Activated T-cell treated with anti-CD3 and anti-CD28 coated beads, Interleukin-2, amount 50 U/mL, for 24 hours (primary cell): ENCODE measurements at regions not wholly inside any gene's neighbourhood (a gene's known extent, or its start where the extent isn't known, plus 50 kb on each side); places are given as distances from the start of the nearest gene placed in this dataset.
"Not testable (repeated sequence)": the region's sequence is repeated elsewhere in the genome, so short reads cannot be mapped to it uniquely, and the experiment has no call there.

ENCODE experiments used
- DNase-seq: peaks from one replicate; pipeline ENCODE4 v3.0.0-alpha.2; 2020
- H3K27ac Mint-ChIP-seq: 2 replicates; pipeline ENCODE4 v1.8.0; 2020; ENCODE audit warnings: mild to moderate bottlenecking, mixed read lengths
- H3K27me3 Mint-ChIP-seq: 2 replicates; pipeline ENCODE4 v1.8.0; 2020; ENCODE audit warnings: mixed read lengths
- H3K36me3 Mint-ChIP-seq: 2 replicates; pipeline ENCODE4 v1.8.0; 2020; ENCODE audit warnings: low read depth, mixed read lengths
- H3K4me1 Mint-ChIP-seq: 2 replicates; pipeline ENCODE4 v1.8.0; 2020; ENCODE audit warnings: low read depth, mixed read lengths
- H3K4me3 Mint-ChIP-seq: 2 replicates; pipeline ENCODE4 v1.8.0; 2020; ENCODE audit warnings: mild to moderate bottlenecking, moderate library complexity, mixed read lengths
- H3K9me3 Mint-ChIP-seq: 2 replicates; pipeline ENCODE4 v1.8.0; 2020; ENCODE audit warnings: mixed read lengths

GRCh38 chr13:87736849-87737385 is 65.7 kb downstream of the SLITRK5 start:
- Mint-ChIP-seq H3K4me1 (no peaks in the 10 kb centered on the region), H3K36me3 (no peaks in the 10 kb centered on the region)

DNA sequence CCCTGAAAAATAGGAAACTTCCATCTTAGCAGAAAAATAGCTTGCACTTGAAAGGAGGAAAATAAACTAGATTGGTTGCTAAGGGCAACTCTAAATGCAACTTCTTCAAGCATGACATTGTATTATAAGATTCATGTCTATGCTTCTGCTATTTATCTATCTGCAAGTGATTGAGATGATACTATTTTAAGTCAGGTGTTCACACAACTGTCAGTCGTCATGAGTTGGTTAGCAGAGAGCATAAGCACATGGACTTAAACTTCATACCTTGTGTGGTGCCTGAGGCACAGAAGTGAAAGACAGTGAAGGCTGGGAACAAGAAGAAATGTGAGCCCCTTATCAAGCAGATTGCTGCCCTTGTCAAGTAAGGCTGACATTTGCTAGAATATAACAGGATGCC is 82.9 kb downstream of the SLITRK5 start:
- Mint-ChIP-seq H3K4me1 (no peaks in the 10 kb centered on the region), H3K4me3 (no peak overlapping the region), H3K27ac (no peak overlapping the region), H3K9me3 (no peaks in the 10 kb centered on the region), H3K36me3 (no peaks in the 10 kb centered on the region), H3K27me3 (no peaks in the 10 kb centered on the region)
- no peak for DNase-seq

More at GRCh38 chr13:87736849-87737385, 65.7 kb downstream of the SLITRK5 start:
- DNase-seq: no peak
- H3K27ac Mint-ChIP-seq: no peak overlapping the region
- no peaks in the 10 kb centered on the region for H3K27me3 Mint-ChIP-seq
- H3K9me3 Mint-ChIP-seq: no peaks in the 10 kb centered on the region
- no peak overlapping the region for H3K4me3 Mint-ChIP-seq

DNA sequence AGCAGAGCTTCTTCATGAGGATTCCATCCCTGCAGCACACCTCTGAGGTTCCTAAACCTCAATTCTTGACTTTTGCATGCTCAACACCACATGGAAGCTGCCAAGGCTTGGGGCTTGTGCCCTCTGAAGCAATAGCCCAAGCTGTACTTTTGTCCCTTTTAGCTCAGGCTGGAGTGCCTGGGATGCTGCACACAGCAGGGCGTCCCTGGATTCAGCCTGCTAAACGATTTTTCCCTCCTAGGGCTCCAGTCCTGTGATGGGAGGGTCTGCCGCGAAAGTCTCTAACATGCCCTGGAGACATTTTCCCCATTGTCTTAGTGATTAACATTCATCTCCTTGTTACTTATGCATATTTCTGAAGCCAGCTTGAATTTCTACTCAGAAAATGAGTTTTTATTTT is 98.3 kb downstream of the SLITRK5 start:
- Mint-ChIP-seq H3K4me1 (no peaks in the 10 kb centered on the region), H3K27me3 (no peaks in the 10 kb centered on the region)

GRCh38 chr13:87777387-87777786 is 106.2 kb downstream of the SLITRK5 start:
- H3K4me3 Mint-ChIP-seq: no peak overlapping the region
- H3K27ac Mint-ChIP-seq: no peak overlapping the region
- DNase-seq: no peak
- H3K4me1 Mint-ChIP-seq: no peaks in the 10 kb centered on the region
- no peaks in the 10 kb centered on the region for H3K36me3 Mint-ChIP-seq
- no peaks in the 10 kb centered on the region for H3K9me3 Mint-ChIP-seq
- H3K27me3 Mint-ChIP-seq: no peaks in the 10 kb centered on the region

More for the DNA sequence above, 98.3 kb downstream of the SLITRK5 start:
- H3K9me3 Mint-ChIP-seq: no peaks in the 10 kb centered on the region
- DNase-seq: no peak
- H3K36me3 Mint-ChIP-seq: no peaks in the 10 kb centered on the region
- H3K27ac Mint-ChIP-seq: no peak overlapping the region
- no peak overlapping the region for H3K4me3 Mint-ChIP-seq

- H3K27ac Mint-ChIP-seq: no peak overlapping the region
- H3K27me3 Mint-ChIP-seq: no peaks in the 10 kb centered on the region
- no peaks in the 10 kb centered on the region for H3K4me1 Mint-ChIP-seq
- no peaks in the 10 kb centered on the region for H3K9me3 Mint-ChIP-seq
- H3K36me3 Mint-ChIP-seq: no peaks in the 10 kb centered on the region
- no peak overlapping the region for H3K4me3 Mint-ChIP-seq
- no peak for DNase-seq
Observed at GRCh38 chr13:87778128-87778527, 107.0 kb downstream of the SLITRK5 start.

- H3K4me1 Mint-ChIP-seq: no peaks in the 10 kb centered on the region
- H3K36me3 Mint-ChIP-seq: no peaks in the 10 kb centered on the region
- no peak overlapping the region for H3K27ac Mint-ChIP-seq
- DNase-seq: no peak
- H3K27me3 Mint-ChIP-seq: no peaks in the 10 kb centered on the region
- H3K9me3 Mint-ChIP-seq: no peaks in the 10 kb centered on the region
- no peak overlapping the region for H3K4me3 Mint-ChIP-seq
Observed at GRCh38 chr13:87779426-87779825, 108.3 kb downstream of the SLITRK5 start.

DNA sequence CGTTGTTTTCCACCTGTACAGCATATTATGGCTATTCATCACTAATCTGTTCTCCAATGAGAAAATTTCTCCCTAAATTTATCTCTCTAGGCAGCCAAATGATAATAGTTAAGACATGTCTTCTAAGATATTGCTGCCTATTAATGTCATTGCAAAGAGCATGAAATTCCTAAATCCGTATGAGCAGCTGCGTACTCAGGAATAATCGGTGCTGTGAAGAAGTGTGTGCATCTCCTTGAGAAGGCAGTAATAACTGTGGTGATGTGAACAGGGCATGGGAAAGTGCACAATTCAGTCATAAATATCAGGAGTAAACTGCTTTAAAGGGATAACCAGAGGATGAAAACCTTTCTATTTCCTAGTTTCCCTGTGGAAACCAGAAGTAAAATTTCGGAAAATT is 112.2 kb downstream of the SLITRK5 start:
- no peak for DNase-seq
- Mint-ChIP-seq H3K4me1 (no peaks in the 10 kb centered on the region), H3K27ac (no peak overlapping the region), H3K36me3 (no peaks in the 10 kb centered on the region), H3K27me3 (no peaks in the 10 kb centered on the region), H3K9me3 (no peaks in the 10 kb centered on the region), H3K4me3 (no peak overlapping the region)

DNA sequence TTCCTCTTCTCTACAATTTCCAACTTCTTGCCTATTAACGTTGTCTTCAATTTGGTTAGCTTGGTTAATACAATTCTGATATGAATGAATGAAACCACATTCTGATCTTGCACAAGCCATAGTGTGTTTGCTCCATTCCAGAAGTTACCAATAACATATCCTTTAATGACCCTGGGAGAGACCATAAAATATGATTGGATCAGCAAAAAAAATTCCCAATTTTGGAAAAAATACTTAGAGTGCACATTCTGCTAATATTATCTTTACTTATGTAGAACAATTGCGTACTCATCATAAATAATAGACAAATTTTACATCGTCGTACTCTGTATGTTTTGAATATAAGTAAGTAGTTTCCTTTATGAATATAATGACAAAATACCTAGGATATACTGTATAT is 117.2 kb downstream of the SLITRK5 start:
- no peaks in the 10 kb centered on the region for H3K9me3 Mint-ChIP-seq
- no peak overlapping the region for H3K27ac Mint-ChIP-seq
- no peaks in the 10 kb centered on the region for H3K36me3 Mint-ChIP-seq
- no peaks in the 10 kb centered on the region for H3K27me3 Mint-ChIP-seq
- no peak for DNase-seq
- no peak overlapping the region for H3K4me3 Mint-ChIP-seq
- H3K4me1 Mint-ChIP-seq: no peaks in the 10 kb centered on the region

DNA sequence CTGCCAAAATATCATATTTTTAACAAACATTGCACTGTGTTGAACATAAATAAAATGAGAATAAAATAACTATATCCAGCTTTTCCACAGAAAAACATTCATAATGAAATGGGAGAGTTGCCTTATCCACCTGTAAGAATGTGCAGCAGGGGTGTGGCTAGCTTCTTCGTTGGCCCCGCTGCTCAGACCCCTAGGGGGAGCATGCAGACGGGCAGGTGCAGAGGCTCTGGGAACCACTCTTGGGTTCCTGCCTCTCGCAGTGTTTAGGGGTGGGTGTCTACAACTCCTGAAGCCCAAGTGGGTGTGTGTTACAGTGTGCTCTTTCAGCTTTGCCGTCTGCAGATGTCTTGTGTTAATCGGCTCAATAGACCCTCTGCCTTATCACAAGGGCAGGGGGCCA is 121.7 kb downstream of the SLITRK5 start:
- Mint-ChIP-seq H3K4me3 (no peak overlapping the region), H3K9me3 (no peaks in the 10 kb centered on the region), H3K4me1 (no peaks in the 10 kb centered on the region), H3K27ac (no peak overlapping the region), H3K36me3 (no peaks in the 10 kb centered on the region), H3K27me3 (no peaks in the 10 kb centered on the region)
- DNase-seq: no peak

DNA sequence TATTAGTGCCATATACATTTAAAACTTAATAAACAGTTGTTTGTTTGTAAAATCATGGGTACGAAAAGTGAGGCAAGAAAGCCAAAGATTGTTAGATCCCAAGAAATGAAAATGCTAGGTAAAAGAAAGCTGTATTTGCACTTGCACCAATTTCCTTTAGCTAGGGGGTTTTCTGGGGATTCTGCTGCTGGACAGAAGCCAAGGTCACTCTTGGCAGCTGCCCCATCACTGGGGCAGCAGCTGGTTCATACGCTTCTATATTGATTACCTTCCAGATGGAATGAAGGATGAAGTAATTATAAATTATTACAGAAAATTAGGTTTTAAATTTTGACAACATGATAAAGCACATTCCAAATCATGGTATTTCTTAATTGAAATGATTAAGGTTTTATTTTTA is 127.4 kb downstream of the SLITRK5 start:
- DNase-seq: no peak
- H3K4me1 Mint-ChIP-seq: no peaks in the 10 kb centered on the region
- H3K36me3 Mint-ChIP-seq: no peaks in the 10 kb centered on the region
- H3K9me3 Mint-ChIP-seq: no peaks in the 10 kb centered on the region
- H3K4me3 Mint-ChIP-seq: no peak overlapping the region
- H3K27ac Mint-ChIP-seq: no peak overlapping the region
- no peaks in the 10 kb centered on the region for H3K27me3 Mint-ChIP-seq

DNA sequence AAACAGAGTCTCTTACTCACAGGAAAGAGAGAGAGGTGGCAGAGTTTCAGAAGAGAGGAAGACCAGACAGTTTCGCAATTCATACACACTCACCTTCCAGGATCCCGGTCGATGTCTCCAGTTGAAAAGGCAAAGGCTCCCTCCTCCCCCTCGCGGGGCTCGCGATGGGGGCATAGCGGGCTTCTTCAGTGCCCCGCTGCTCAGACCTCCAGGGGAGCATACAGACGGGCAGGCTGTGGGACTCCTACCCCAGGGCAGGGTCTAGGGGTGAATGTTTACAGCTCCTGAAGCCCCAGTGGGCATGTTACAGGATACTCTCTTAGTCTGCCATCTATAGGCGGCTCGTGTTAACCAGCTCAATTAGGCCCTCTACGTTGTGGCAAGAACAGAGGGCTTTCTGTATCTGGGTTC is 139.2 kb downstream of the SLITRK5 start:
- DNase-seq: no peak
- no peaks in the 10 kb centered on the region for H3K27me3 Mint-ChIP-seq
- H3K27ac Mint-ChIP-seq: no peak overlapping the region
- H3K36me3 Mint-ChIP-seq: no peaks in the 10 kb centered on the region
- peaks cover 2% of the 10 kb centered on the region for H3K9me3 Mint-ChIP-seq
- no peaks in the 10 kb centered on the region for H3K4me1 Mint-ChIP-seq
- H3K4me3 Mint-ChIP-seq: no peak overlapping the region

- Mint-ChIP-seq H3K4me1 (no peaks in the 10 kb centered on the region), H3K27ac (no peak overlapping the region), H3K36me3 (no peaks in the 10 kb centered on the region), H3K9me3 (peaks cover 2% of the 10 kb centered on the region), H3K4me3 (no peak overlapping the region), H3K27me3 (no peaks in the 10 kb centered on the region)
- DNase-seq: no peak
Observed at GRCh38 chr13:87810920-87811344, 139.8 kb downstream of the SLITRK5 start.

GRCh38 chr13:87814403-87814802 is 143.2 kb downstream of the SLITRK5 start:
- peaks cover 2% of the 10 kb centered on the region for H3K9me3 Mint-ChIP-seq
- H3K4me3 Mint-ChIP-seq: no peak overlapping the region
- no peaks in the 10 kb centered on the region for H3K4me1 Mint-ChIP-seq
- no peaks in the 10 kb centered on the region for H3K36me3 Mint-ChIP-seq
- H3K27ac Mint-ChIP-seq: no peak overlapping the region
- H3K27me3 Mint-ChIP-seq: no peaks in the 10 kb centered on the region
- no peak for DNase-seq

DNA sequence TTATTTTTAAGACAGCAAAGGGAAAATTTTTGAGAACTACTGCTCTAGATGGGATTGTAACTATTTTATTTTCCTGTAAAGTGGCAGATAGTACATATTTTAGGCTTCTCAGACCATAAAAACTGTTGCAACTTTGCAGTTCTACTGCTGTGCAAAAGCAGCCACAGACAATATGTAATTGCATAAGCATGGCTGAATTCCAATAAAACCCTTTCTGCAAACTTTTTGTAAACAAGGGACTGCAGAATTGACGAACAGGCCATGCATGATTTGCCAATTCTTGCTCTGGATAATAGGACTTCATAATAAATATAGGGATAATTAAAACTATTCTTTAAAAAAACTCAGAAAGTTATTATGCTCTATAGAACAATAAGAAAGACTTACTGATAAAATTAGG is 149.1 kb downstream of the SLITRK5 start:
- Mint-ChIP-seq H3K36me3 (no peaks in the 10 kb centered on the region), H3K27ac (no peak overlapping the region), H3K9me3 (no peaks in the 10 kb centered on the region), H3K4me3 (no peak overlapping the region), H3K27me3 (no peaks in the 10 kb centered on the region), H3K4me1 (no peaks in the 10 kb centered on the region)
- DNase-seq: no peak

DNA sequence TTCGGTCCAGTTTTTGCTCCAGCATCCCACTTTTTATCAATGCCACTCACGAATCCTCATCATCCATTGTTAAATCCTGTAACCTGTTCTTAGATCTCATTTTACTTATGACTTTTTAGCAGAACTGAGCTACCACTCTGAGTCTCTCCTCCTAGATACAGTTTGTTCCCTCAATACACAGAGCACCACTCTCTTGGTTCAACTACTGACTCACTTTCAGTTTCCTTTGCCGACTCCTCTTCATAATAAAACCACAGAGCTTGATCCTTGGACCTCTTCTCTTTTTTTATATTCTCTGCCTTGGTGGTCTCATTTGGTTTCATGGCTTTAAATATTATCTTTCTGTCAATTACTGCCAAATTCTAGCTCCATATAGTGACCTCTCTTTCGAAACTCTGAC is 150.3 kb downstream of the SLITRK5 start:
- H3K4me3 Mint-ChIP-seq: no peak overlapping the region
- no peaks in the 10 kb centered on the region for H3K36me3 Mint-ChIP-seq
- no peaks in the 10 kb centered on the region for H3K4me1 Mint-ChIP-seq
- H3K27ac Mint-ChIP-seq: no peak overlapping the region
- H3K9me3 Mint-ChIP-seq: no peaks in the 10 kb centered on the region
- no peaks in the 10 kb centered on the region for H3K27me3 Mint-ChIP-seq
- no peak for DNase-seq

DNA sequence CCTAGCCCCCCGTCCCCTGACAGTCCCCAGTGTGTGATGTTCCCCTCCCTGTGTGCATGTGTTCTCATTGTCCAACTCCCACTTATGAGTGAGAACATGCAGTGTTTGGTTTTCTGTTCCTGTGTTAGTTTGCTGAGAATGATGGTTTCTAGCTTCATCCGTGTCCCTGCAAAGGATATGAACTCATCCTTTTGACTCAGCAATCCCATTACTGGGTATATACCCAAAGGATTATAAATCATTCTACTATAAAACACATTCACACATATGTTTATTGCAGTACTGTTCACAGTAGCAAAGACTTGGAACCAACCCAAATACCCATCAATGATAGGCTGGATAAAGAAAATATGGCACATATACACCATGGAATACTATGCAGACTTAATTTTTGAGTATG is 155.1 kb downstream of the SLITRK5 start:
- H3K4me3 Mint-ChIP-seq, H3K9me3 Mint-ChIP-seq, H3K36me3 Mint-ChIP-seq, H3K27me3 Mint-ChIP-seq, H3K4me1 Mint-ChIP-seq, DNase-seq, H3K27ac Mint-ChIP-seq: not testable (repeated sequence)
